K562 (cell line): ENCODE measurements at regions not wholly inside any gene's neighbourhood (a gene's known extent, or its start where the extent isn't known, plus 50 kb on each side); places are given as distances from the start of the nearest gene placed in this dataset.

ENCODE experiments used
- ATAC-seq: fragments of 200-7000 bp; cut with Tn5 transposase; 3 replicates; pipeline ENCODE4 v1.9.1; 2020; ENCODE audit warnings: moderate library complexity
- BruUV-seq: library from RNA; stranded (reverse); fragments of 400-500 nt; replicated peaks from 2 replicates; lab custom pipeline; 2021; lab: Mats Ljungman, UMichigan
- CTCF ChIA-PET: fragments of 300-600 bp; formaldehyde crosslinking; extraction: SDS; loops from one replicate; lab custom pipeline; 2021; ENCODE audit warnings: low intra/inter-chr PET ratio; lab: Yijun Ruan, JAX
- POLR2A ChIA-PET: fragments of 300-600, 350-650 bp; sonication (Branson Sonifier 250); formaldehyde crosslinking; extraction: SDS; loops from one replicate; lab custom pipeline; 2021; ENCODE audit warnings: antibody characterized with exemption, inconsistent platforms; lab: Yijun Ruan, JAX
- DNase-seq, 4 experiments: peaks; one replicate each; pipeline versions ENCODE4 v3.0.0 to v3.0.0-alpha.2; 2011 to 2018; ENCODE audit warnings: low spot score in 3 of 4, mixed read lengths in 3 of 4; ENCODE audit errors: extremely low read depth in 1 of 4
- FAIRE-seq: peaks from 2 replicates; lab custom pipeline; 2011; peaks lifted over from hg19 to GRCh38; lab: Jason Lieb, UNC
- H2AFZ ChIP-seq: 2 replicates; pipeline ENCODE4 v1.6.0; 2011; ENCODE audit warnings: low read depth, low read length, control low read depth, inconsistent platforms
- H3K27ac ChIP-seq: fragments of 200-600 bp; 3 replicates; pipeline ENCODE4 v1.8.0; 2011; ENCODE audit warnings: low read depth, mild to moderate bottlenecking, control low read depth, inconsistent platforms, low read length, moderate library complexity, mixed read lengths; ENCODE audit errors: extremely low read depth
- H3K27me3 ChIP-seq, 2 experiments: fragments of 300-600 bp in 1 of 2; 2 replicates in 1 of 2; 3 replicates in 1 of 2; pipeline versions ENCODE4 v1.6.0 to v1.8.0; 2011; ENCODE audit warnings: inconsistent platforms in 2 of 2, low read length in 2 of 2, mild to moderate bottlenecking in 1 of 2, mixed read lengths in 1 of 2, moderate library complexity in 1 of 2; ENCODE audit not compliant: control insufficient read depth in 2 of 2, insufficient read depth in 2 of 2
- H3K36me3 ChIP-seq: fragments of 300-600 bp; 3 replicates; pipeline ENCODE4 v1.8.0; 2011; ENCODE audit warnings: mild to moderate bottlenecking, low read length, inconsistent platforms; ENCODE audit not compliant: control insufficient read depth, insufficient read depth
- H3K4me1 ChIP-seq, 2 experiments: fragments of 200-600 bp in 1 of 2; replicated peaks in 1 of 2; 2 replicates in 1 of 2; 3 replicates in 1 of 2; pipeline versions ENCODE4 v1.5.1 to v1.8.0; 2011; ENCODE audit warnings: inconsistent platforms in 2 of 2, low read length in 2 of 2, mild to moderate bottlenecking in 1 of 2, mixed read lengths in 1 of 2, moderate library complexity in 1 of 2; ENCODE audit not compliant: control insufficient read depth in 2 of 2, insufficient read depth in 2 of 2
- H3K4me2 ChIP-seq: 2 replicates; pipeline ENCODE4 v1.6.1; 2011; ENCODE audit warnings: low read length, control low read depth, inconsistent platforms, mixed read lengths; ENCODE audit not compliant: insufficient read depth
- H3K4me3 ChIP-seq: fragments of 200-600 bp; sonication (generic), shearing (Covaris generic); 2 replicates; pipeline ENCODE4 v1.5.1; 2016; ENCODE audit warnings: control low read depth, inconsistent platforms
- H3K79me2 ChIP-seq: fragments of 200-600 bp; 3 replicates; pipeline ENCODE4 v1.8.0; 2011; ENCODE audit warnings: low read length, inconsistent platforms; ENCODE audit not compliant: control insufficient read depth, insufficient read depth
- H3K9ac ChIP-seq, 2 experiments: 2 replicates each; pipeline versions ENCODE4 v1.6.0 to v1.6.1; 2011; ENCODE audit warnings: low read depth in 2 of 2, low read length in 2 of 2, control low read depth in 1 of 2, inconsistent platforms in 1 of 2, mild to moderate bottlenecking in 1 of 2, mixed read lengths in 1 of 2; ENCODE audit not compliant: insufficient read depth in 1 of 2
- H3K9me1 ChIP-seq: one replicate; pipeline ENCODE4 v1.6.0; 2011; ENCODE audit warnings: inconsistent platforms, mild to moderate bottlenecking, low read length, moderate library complexity; ENCODE audit not compliant: control insufficient read depth, insufficient read depth
- H3K9me3 ChIP-seq: replicated peaks from 2 replicates; pipeline ENCODE4 v1.5.1; 2011; ENCODE audit warnings: low read depth, low read length, inconsistent platforms; ENCODE audit not compliant: control insufficient read depth, insufficient read depth
- H4K20me1 ChIP-seq: replicated peaks from 2 replicates; pipeline ENCODE4 v1.6.1; 2011; ENCODE audit warnings: low read length, inconsistent platforms, mixed read lengths; ENCODE audit not compliant: control insufficient read depth, insufficient read depth
- ATF4 ChIP-seq: fragments of 450-650 bp; formaldehyde crosslinking; IDR thresholded peaks from 2 replicates; pipeline ENCODE4 v1.4.0; 2022; ENCODE audit warnings: mild to moderate bottlenecking, moderate library complexity
- CAMTA2 ChIP-seq: fragments of 250-450 bp; sonication (Bioruptor Pico); conservative IDR thresholded peaks from 2 replicates; pipeline ENCODE4 v1.5.1; 2022
- COPS2 ChIP-seq: fragments of 450-650 bp; conservative IDR thresholded peaks from 2 replicates; pipeline ENCODE4 v1.6.1; 2016; ENCODE audit warnings: mild to moderate bottlenecking, moderate library complexity
- CREB3 ChIP-seq: fragments of 450-650 bp; conservative IDR thresholded peaks from 2 replicates; pipeline ENCODE4 v1.6.1; 2016; ENCODE audit warnings: missing genetic modification characterization, low read depth, mild to moderate bottlenecking, missing compliant biosample characterization, moderate library complexity
- DDX20 ChIP-seq: fragments of 450-650 bp; IDR thresholded peaks from 2 replicates; pipeline ENCODE4 v1.6.1; 2016; ENCODE audit warnings: missing genetic modification characterization, low read depth, mild to moderate bottlenecking, missing compliant biosample characterization, moderate library complexity
- HDAC3 ChIP-seq: fragments of 450-650 bp; IDR thresholded peaks from 2 replicates; pipeline ENCODE4 v1.6.1; 2018; ENCODE audit warnings: borderline replicate concordance, mild to moderate bottlenecking, moderate library complexity; ENCODE audit not compliant: partially characterized antibody
- IRF1 ChIP-seq: sonication (generic); formaldehyde crosslinking; IDR thresholded peaks from 2 replicates; pipeline ENCODE4 v1.8.0; 2022; ENCODE audit warnings: missing genetic modification reagents, mild to moderate bottlenecking, borderline replicate concordance
- MLX ChIP-seq, 2 experiments: fragments of 450-650 bp in 1 of 2; sonication (generic) in 1 of 2; formaldehyde crosslinking; conservative IDR thresholded peaks; 2 replicates each; pipeline versions ENCODE4 v1.4.0 to v1.8.1; 2020 to 2022; ENCODE audit warnings: mild to moderate bottlenecking in 1 of 2, missing genetic modification reagents in 1 of 2
- NFIC ChIP-seq: fragments of 450-650 bp; IDR thresholded peaks from 2 replicates; pipeline ENCODE4 v1.6.1; 2017; ENCODE audit warnings: mild to moderate bottlenecking, inconsistent platforms
- NONO ChIP-seq, 2 experiments: fragments of 200-400 bp in 1 of 2; fragments of 450-650 bp in 1 of 2; formaldehyde crosslinking in 1 of 2; IDR thresholded peaks; 2 replicates each; pipeline ENCODE4 v1.6.1; 2017; ENCODE audit warnings: low read depth in 2 of 2, mild to moderate bottlenecking in 2 of 2, moderate library complexity in 2 of 2, low read length in 1 of 2
- PTTG1 ChIP-seq: fragments of 450-650 bp; IDR thresholded peaks from 2 replicates; pipeline ENCODE4 v1.6.1; 2016; ENCODE audit warnings: low read depth, mild to moderate bottlenecking, missing genetic modification characterization, missing compliant biosample characterization
- RNF2 ChIP-seq: sonication (generic); IDR thresholded peaks from 2 replicates; pipeline ENCODE4 v1.6.1; 2016
- ZBTB34 ChIP-seq: fragments of 250-450 bp; sonication (Bioruptor Pico); IDR thresholded peaks from 2 replicates; pipeline ENCODE4 v1.8.0; 2021; ENCODE audit warnings: mild to moderate bottlenecking, moderate library complexity
- ZBTB9 ChIP-seq: fragments of 450-650 bp; formaldehyde crosslinking; IDR thresholded peaks from 2 replicates; pipeline ENCODE4 v1.4.0; 2020; ENCODE audit warnings: mild to moderate bottlenecking, moderate library complexity
- ZNF282 ChIP-seq: sonication (generic); formaldehyde crosslinking; IDR thresholded peaks from 2 replicates; pipeline ENCODE4 v1.8.1; 2023; ENCODE audit warnings: missing genetic modification reagents
- ZNF41 ChIP-seq: fragments of 250-450 bp; sonication (Bioruptor Pico); conservative IDR thresholded peaks from 2 replicates; pipeline ENCODE4 v1.4.0; 2020; ENCODE audit warnings: mild to moderate bottlenecking
- ZNF436 ChIP-seq: fragments of 250-450, 450-650 bp; sonication (Bioruptor Pico); formaldehyde crosslinking; IDR thresholded peaks from 2 replicates; pipeline ENCODE4 v1.7.0; 2020; ENCODE audit warnings: mild to moderate bottlenecking
- ZNF668 ChIP-seq: fragments of 250-450 bp; sonication (Bioruptor Pico); IDR thresholded peaks from 2 replicates; pipeline ENCODE4 v1.8.0; 2022; ENCODE audit warnings: mild to moderate bottlenecking, inconsistent platforms
- ZNF695 ChIP-seq: fragments of 450-650 bp; formaldehyde crosslinking; IDR thresholded peaks from 2 replicates; pipeline ENCODE4 v1.4.0; 2020; ENCODE audit warnings: mild to moderate bottlenecking, moderate library complexity
- WGBS: fragments of 100-300 bp; shearing (Covaris generic); methylation state at CpG from one replicate; pipeline ENCODE4 v1.1.6; 2016; ENCODE audit warnings: low coverage, mixed read lengths; ENCODE audit not compliant: insufficient coverage; ENCODE audit errors: missing lambda C conversion rate; 5-methylcytosine and 5-hydroxymethylcytosine counted together
- in situ Hi-C: fragments of 300-500 bp; cut with MboI; formaldehyde crosslinking; loops from 4 replicates; pipeline ENCODE4 v1.15.0; 2018; ENCODE audit warnings: inconsistent platforms, mixed read lengths
- intact Hi-C: fragments of 100-400 bp; cut with micrococcal nuclease; formaldehyde crosslinking; loops from 2 replicates; pipeline ENCODE4 v1.14.2; 2022

- FAIRE-seq, result no peak
- no peak for DNase-seq
- no peaks in the 10 kb centered on the region for H3K9me3 ChIP-seq
- WGBS, result 0% methylated on average over 2 of the region's 2 CpGs
- no peaks in the 10 kb centered on the region for H3K9me1 ChIP-seq
- no peaks in the 10 kb centered on the region for H3K79me2 ChIP-seq
- H4K20me1 ChIP-seq, result no peaks in the 10 kb centered on the region
- no peak overlapping the region for H3K4me3 ChIP-seq
- ATAC-seq, result no peak
- no peak overlapping the region for H2AFZ ChIP-seq
- CTCF ChIA-PET, result no interaction called here
- H3K4me2 ChIP-seq, result no peak overlapping the region
- H3K27me3 ChIP-seq, result no peaks in the 10 kb centered on the region
- no peak overlapping the region for H3K9ac ChIP-seq
- no peak overlapping the region for H3K27ac ChIP-seq
- intact Hi-C loops, result no loop called here
- in situ Hi-C loops, result no loop called here
- no TSS peak for BruUV-seq
- POLR2A ChIA-PET, result no interaction called here
- TF ChIP-seq ZNF436 (no peak), COPS2 (no peak), ZNF282 (CRISPR knock-in tag) (no peak), HDAC3 (no peak), RNF2 (no peak), ZNF668 (CRISPR knock-in tag) (no peak), PTTG1 (tag) (no peak), ZBTB9 (CRISPR knock-in tag) (no peak), ZBTB34 (CRISPR knock-in tag) (no peak), ATF4 (no peak), ZNF41 (CRISPR knock-in tag) (no peak), CREB3 (tag) (no peak), IRF1 (no peak), NONO (IDR thresholded peaks at IDR 0.05; ENCODE audit: low read depth in 2 of 2, low read length in 1 of 2) (no peak), DDX20 (tag) (no peak), CAMTA2 (CRISPR knock-in tag) (no peak), NFIC (no peak), MLX (CRISPR knock-in tag; conservative IDR thresholded peaks at IDR 0.05) (no peak), ZNF695 (CRISPR knock-in tag) (no peak)
- H3K36me3 ChIP-seq, result no peaks in the 10 kb centered on the region
- no peaks in the 10 kb centered on the region for H3K4me1 ChIP-seq
Measured at GRCh38 chr5:61724102-61724501, 392.0 kb downstream of the ZSWIM6 start.
